B cell (primary cell): ENCODE measurements at regions not wholly inside any gene's neighbourhood (a gene's known extent, or its start where the extent isn't known, plus 50 kb on each side); places are given as distances from the start of the nearest gene placed in this dataset.

ENCODE experiments used
- ATAC-seq: fragments of 200-7000 bp; cut with Tn5 transposase; one replicate; pipeline ENCODE4 v1.10.0; 2021; ENCODE audit warnings: low read depth, mild to moderate bottlenecking, moderate number of reproducible peaks, moderate library complexity
- CTCF ChIA-PET: fragments of 350-600 bp; sonication (Branson Sonifier 250); formaldehyde crosslinking; loops from one replicate; lab custom pipeline; 2021; ENCODE audit warnings: antibody characterized with exemption, inconsistent platforms; lab: Charles Lee
- POLR2A ChIA-PET: fragments of 350-600 bp; sonication (Branson Sonifier 250); formaldehyde crosslinking; loops from one replicate; lab custom pipeline; 2021; ENCODE audit warnings: antibody characterized with exemption; lab: Charles Lee
- DNase-seq: peaks from one replicate; pipeline ENCODE4 v3.0.0; 2013
- H2AFZ ChIP-seq: 2 replicates; pipeline ENCODE4 v1.6.1; 2012; ENCODE audit warnings: mild to moderate bottlenecking, low read depth, low read length; ENCODE audit not compliant: insufficient read depth, poor library complexity, severe bottlenecking
- H3K27ac ChIP-seq, 2 donors: 1 replicate in 1 of 2; 2 replicates in 1 of 2; pipeline ENCODE4 v1.5.1; 2012 to 2013; ENCODE audit warnings: low read length in 2 of 2, mild to moderate bottlenecking in 2 of 2, moderate library complexity in 1 of 2
- H3K27me3 ChIP-seq, 4 experiments: fragments of 200-600 bp in 1 of 4; sonication (generic) in 1 of 4; replicated peaks in 1 of 4; 1 replicate in 2 of 4; 2 replicates in 2 of 4; pipeline versions ENCODE4 v1.6.1 to v1.7.0; 2013 to 2016; ENCODE audit warnings: low read length in 3 of 4, mild to moderate bottlenecking in 2 of 4, mixed read lengths in 1 of 4, moderate library complexity in 1 of 4; ENCODE audit not compliant: insufficient read depth in 4 of 4, control insufficient read depth in 3 of 4; ENCODE audit errors: control extremely low read depth in 1 of 4
- H3K36me3 ChIP-seq, 2 experiments: replicated peaks in 1 of 2; 1 replicate in 1 of 2; 2 replicates in 1 of 2; pipeline versions ENCODE4 v1.6.1 to v1.7.1; 2013; ENCODE audit warnings: low read length in 1 of 2; ENCODE audit not compliant: insufficient read depth in 2 of 2, control insufficient read depth in 1 of 2; ENCODE audit errors: control extremely low read depth in 1 of 2, extremely low read depth in 1 of 2
- H3K4me1 ChIP-seq, 2 donors: fragments of 200-600 bp in 1 of 2; sonication (generic) in 1 of 2; 1 replicate in 1 of 2; 2 replicates in 1 of 2; pipeline versions ENCODE4 v1.5.1 to v1.6.1; 2013 to 2017; ENCODE audit warnings: low read length in 2 of 2; ENCODE audit not compliant: control insufficient read depth in 2 of 2, insufficient read depth in 2 of 2
- H3K4me2 ChIP-seq: replicated peaks from 2 replicates; pipeline ENCODE3; 2012; ENCODE audit warnings: mild to moderate bottlenecking, low read depth, low read length; ENCODE audit not compliant: poor library complexity, severe bottlenecking
- H3K4me3 ChIP-seq, 5 experiments: fragments of 200-600 bp in 1 of 5; sonication (generic) in 1 of 5; 1 replicate in 3 of 5; 2 replicates in 2 of 5; pipeline versions ENCODE4 v1.5.1 to v1.7.0; 2011 to 2016; ENCODE audit warnings: low read length in 4 of 5, mild to moderate bottlenecking in 4 of 5, low read depth in 2 of 5, control low read depth in 1 of 5, moderate library complexity in 1 of 5; ENCODE audit not compliant: insufficient read depth in 1 of 5; ENCODE audit errors: control extremely low read depth in 1 of 5, extremely low read depth in 1 of 5
- H3K79me2 ChIP-seq: fragments of 200-600 bp; sonication (generic); one replicate; pipeline ENCODE4 v1.6.0; 2016; ENCODE audit warnings: low read length; ENCODE audit not compliant: control insufficient read depth, insufficient read depth
- H3K9ac ChIP-seq: fragments of 200-600 bp; sonication (generic); 2 replicates; pipeline ENCODE4 v1.6.1; 2017; ENCODE audit warnings: mild to moderate bottlenecking, low read length, moderate library complexity
- H3K9me3 ChIP-seq, 3 donors: one replicate each; pipeline versions ENCODE4 v1.6.1 to v1.7.1; 2013; ENCODE audit warnings: low read length in 2 of 3; ENCODE audit not compliant: control insufficient read depth in 2 of 3, insufficient read depth in 1 of 3; ENCODE audit errors: control extremely low read depth in 1 of 3
- H4K20me1 ChIP-seq: 2 replicates; pipeline ENCODE4 v1.6.0; 2012; ENCODE audit warnings: mild to moderate bottlenecking, low read length; ENCODE audit not compliant: insufficient read depth, control insufficient read depth, poor library complexity, severe bottlenecking
- H3K27ac Mint-ChIP-seq: one replicate; pipeline ENCODE4 v1.8.0; 2021; ENCODE audit warnings: mixed read lengths
- H3K27me3 Mint-ChIP-seq: one replicate; pipeline ENCODE4 v1.8.0; 2021; ENCODE audit warnings: mixed read lengths
- H3K4me1 Mint-ChIP-seq: one replicate; pipeline ENCODE4 v1.8.0; 2021; ENCODE audit warnings: mixed read lengths
- H3K4me3 Mint-ChIP-seq: one replicate; pipeline ENCODE4 v1.8.0; 2021; ENCODE audit warnings: mixed read lengths
- H3K9me3 Mint-ChIP-seq: one replicate; pipeline ENCODE4 v1.8.0; 2022; ENCODE audit warnings: mixed read lengths; ENCODE audit not compliant: insufficient read depth
- CTCF ChIP-seq: fragments of 200-600 bp; IDR thresholded peaks from one replicate; pipeline ENCODE4 v1.8.0; 2022; ENCODE audit warnings: antibody characterized with exemption, mild to moderate bottlenecking
- EZH2 ChIP-seq: IDR thresholded peaks from 2 replicates; pipeline ENCODE4 v1.6.1; 2012; ENCODE audit warnings: borderline replicate concordance, low read depth, mild to moderate bottlenecking, moderate library complexity, low read length; ENCODE audit not compliant: insufficient read depth, poor library complexity, severe bottlenecking
- WGBS: methylation state at CpG from one replicate; pipeline ENCODE4 v1.1.5; 2013; ENCODE audit warnings: missing lambda C conversion rate; ENCODE audit not compliant: insufficient coverage; 5-methylcytosine and 5-hydroxymethylcytosine counted together
- intact Hi-C: fragments of 100-400 bp; cut with micrococcal nuclease; formaldehyde crosslinking; loops from one replicate; pipeline ENCODE4 v1.10.0; 2022

- TF ChIP-seq EZH2 (no peak), CTCF (no peak)
- Histone ChIP-seq H3K36me3 (no peaks in the 10 kb centered on the region), H3K27ac (no peak overlapping the region), H4K20me1 (no peaks in the 10 kb centered on the region), H3K27me3 (no peaks in the 10 kb centered on the region), H3K9ac (no peak overlapping the region), H2AFZ (no peak overlapping the region), H3K4me1 (no peaks in the 10 kb centered on the region), H3K4me3 (no peak overlapping the region), H3K79me2 (no peaks in the 10 kb centered on the region), H3K9me3 (no peaks in the 10 kb centered on the region), H3K4me2 (no peak overlapping the region)
- ChIA-PET CTCF (no interaction called here), POLR2A (no interaction called here)
- intact Hi-C loops = no loop called here
- ATAC-seq (no peak), DNase-seq (no peak)
- Mint-ChIP-seq H3K27ac (no peak overlapping the region), H3K4me3 (no peak overlapping the region), H3K4me1 (no peaks in the 10 kb centered on the region), H3K27me3 (no peaks in the 10 kb centered on the region), H3K9me3 (no peaks in the 10 kb centered on the region)
Observed at GRCh38 chr1:67973051-67973450, 77.4 kb downstream of the DIRAS3 start.

- no peaks in the 10 kb centered on the region for H3K27me3 Mint-ChIP-seq
- WGBS = 86% methylated on average over 2 of the region's 2 CpGs
- H3K27ac Mint-ChIP-seq = no peak overlapping the region
- Histone ChIP-seq H3K27me3 (no peaks in the 10 kb centered on the region), H4K20me1 (no peaks in the 10 kb centered on the region), H3K27ac (no peak overlapping the region), H3K9me3 (no peaks in the 10 kb centered on the region), H3K79me2 (no peaks in the 10 kb centered on the region), H3K4me2 (no peak overlapping the region), H2AFZ (no peak overlapping the region), H3K9ac (no peak overlapping the region), H3K36me3 (no peaks in the 10 kb centered on the region), H3K4me1 (no peaks in the 10 kb centered on the region), H3K4me3 (no peak overlapping the region)
- no peak for TF ChIP-seq EZH2
- no peak for TF ChIP-seq CTCF
- no peaks in the 10 kb centered on the region for H3K4me1 Mint-ChIP-seq
- ChIA-PET POLR2A (no interaction called here), CTCF (no interaction called here)
- ATAC-seq = no peak
- H3K4me3 Mint-ChIP-seq = no peak overlapping the region
- no peaks in the 10 kb centered on the region for H3K9me3 Mint-ChIP-seq
- intact Hi-C loops = no loop called here
- DNase-seq = no peak
Observed at GRCh38 chr1:67970088-67970487, 80.3 kb downstream of the DIRAS3 start.
